ENCODE measurements at regions not wholly inside any gene's neighbourhood (a gene's known extent, or its start where the extent isn't known, plus 50 kb on each side); places are given as distances from the start of the nearest gene placed in this dataset.
A peak's percentile ranks its signal among the peaks of the same experiment; 100 is the strongest.

- ATAC-seq (peak; percentile 26), DNase-seq (ENCODE audit: low spot score) (peak; percentile 30)
- Mint-ChIP-seq H3K9me3 (peaks cover 18% of the 10 kb centered on the region), H3K36me3 (ENCODE audit: low read depth) (peaks cover 16% of the 10 kb centered on the region; the same call in 2 of the 3 replicates), H3K4me1 (peaks cover 18% of the 10 kb centered on the region), H3K4me3 (peak overlapping the region; percentile 72), H3K27me3 (ENCODE audit: insufficient read depth, low read depth, poor library complexity) (peaks cover 24% of the 10 kb centered on the region), H3K27ac (no peak overlapping the region)
- Histone ChIP-seq H3K4me3 (peak overlapping the region; percentile 52), H3K4me2 (peak overlapping the region; percentile 82), H3K4me1 (ENCODE audit: insufficient read depth) (peaks cover 16% of the 10 kb centered on the region; the same call in 1 of the 2 replicates), H3K27ac (ENCODE audit: low read depth) (no peak overlapping the region), H2AFZ (peak overlapping the region; percentile 96), H3F3A (replicated peaks; ENCODE audit: low read depth) (peaks cover 11% of the 10 kb centered on the region; the same call in 1 of the 2 replicates), H3K79me2 (replicated peaks; ENCODE audit: insufficient read depth) (no peaks in the 10 kb centered on the region), H3K9me2 (ENCODE audit: insufficient read depth) (no peaks in the 10 kb centered on the region), H3K36me3 (ENCODE audit: insufficient read depth) (no peaks in the 10 kb centered on the region), H4K20me1 (replicated peaks; ENCODE audit: insufficient read depth) (no peaks in the 10 kb centered on the region), H3K27me3 (ENCODE audit: insufficient read depth) (peaks cover 27% of the 10 kb centered on the region)
- TF ChIP-seq ZNF114 (CRISPR knock-in tag; IDR thresholded peaks at IDR 0.05) (no peak), REST (IDR thresholded peaks at IDR 0.05; ENCODE audit: unreplicated experiment) (no peak), ZNF331 (CRISPR knock-in tag; IDR thresholded peaks at IDR 0.05; ENCODE audit: low read depth) (no peak)
These were observed 107.4 kb upstream of the LARP1 start for GRCh38 chr5:154647761-154648145.

- Histone ChIP-seq H3F3A (replicated peaks; ENCODE audit: low read depth) (peaks cover 11% of the 10 kb centered on the region; the same call in 1 of the 2 replicates), H3K4me1 (ENCODE audit: insufficient read depth) (peaks cover 16% of the 10 kb centered on the region; the same call in 1 of the 2 replicates), H3K27ac (ENCODE audit: low read depth) (no peak overlapping the region), H3K4me2 (peak overlapping the region; percentile 82), H3K9me2 (ENCODE audit: insufficient read depth) (no peaks in the 10 kb centered on the region), H3K27me3 (ENCODE audit: insufficient read depth) (peaks cover 27% of the 10 kb centered on the region), H4K20me1 (replicated peaks; ENCODE audit: insufficient read depth) (no peaks in the 10 kb centered on the region), H3K4me3 (peak overlapping the region; percentile 52), H3K79me2 (replicated peaks; ENCODE audit: insufficient read depth) (no peaks in the 10 kb centered on the region), H3K36me3 (ENCODE audit: insufficient read depth) (no peaks in the 10 kb centered on the region), H2AFZ (peak overlapping the region; percentile 96)
- ATAC-seq (peak; percentile 93), DNase-seq (ENCODE audit: low spot score) (peak; percentile 88)
- Mint-ChIP-seq H3K27ac (0 out of 2 replicates have a peak overlapping the region, but pooled peaks have one; percentile 52), H3K36me3 (ENCODE audit: low read depth) (peaks cover 16% of the 10 kb centered on the region; the same call in 2 of the 3 replicates), H3K27me3 (ENCODE audit: insufficient read depth, low read depth, poor library complexity) (peaks cover 24% of the 10 kb centered on the region), H3K9me3 (peaks cover 21% of the 10 kb centered on the region), H3K4me1 (peaks cover 18% of the 10 kb centered on the region), H3K4me3 (peak overlapping the region; percentile 72)
- TF ChIP-seq EZH2 (IDR thresholded peaks at IDR 0.05; ENCODE audit: low read depth, unreplicated experiment) (no peak), NANOG (IDR thresholded peaks at IDR 0.05; ENCODE audit: borderline replicate concordance) (no peak), CREB1 (CRISPR knock-in tag; IDR thresholded peaks at IDR 0.05; ENCODE audit: low read depth) (no peak), POLR2AphosphoS5 (IDR thresholded peaks at IDR 0.05; ENCODE audit: low read depth) (no peak), REST (IDR thresholded peaks at IDR 0.05; ENCODE audit: unreplicated experiment) (no peak), STAT1 (IDR thresholded peaks at IDR 0.05; ENCODE audit: unreplicated experiment) (no peak), EZH2phosphoT487 (IDR thresholded peaks at IDR 0.05; ENCODE audit: unreplicated experiment) (no peak)
- TF ChIP-seq, protein P1, sequence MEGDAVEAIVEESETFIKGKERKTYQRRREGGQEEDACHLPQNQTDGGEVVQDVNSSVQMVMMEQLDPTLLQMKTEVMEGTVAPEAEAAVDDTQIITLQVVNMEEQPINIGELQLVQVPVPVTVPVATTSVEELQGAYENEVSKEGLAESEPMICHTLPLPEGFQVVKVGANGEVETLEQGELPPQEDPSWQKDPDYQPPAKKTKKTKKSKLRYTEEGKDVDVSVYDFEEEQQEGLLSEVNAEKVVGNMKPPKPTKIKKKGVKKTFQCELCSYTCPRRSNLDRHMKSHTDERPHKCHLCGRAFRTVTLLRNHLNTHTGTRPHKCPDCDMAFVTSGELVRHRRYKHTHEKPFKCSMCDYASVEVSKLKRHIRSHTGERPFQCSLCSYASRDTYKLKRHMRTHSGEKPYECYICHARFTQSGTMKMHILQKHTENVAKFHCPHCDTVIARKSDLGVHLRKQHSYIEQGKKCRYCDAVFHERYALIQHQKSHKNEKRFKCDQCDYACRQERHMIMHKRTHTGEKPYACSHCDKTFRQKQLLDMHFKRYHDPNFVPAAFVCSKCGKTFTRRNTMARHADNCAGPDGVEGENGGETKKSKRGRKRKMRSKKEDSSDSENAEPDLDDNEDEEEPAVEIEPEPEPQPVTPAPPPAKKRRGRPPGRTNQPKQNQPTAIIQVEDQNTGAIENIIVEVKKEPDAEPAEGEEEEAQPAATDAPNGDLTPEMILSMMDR (conservative IDR thresholded peaks at IDR 0.05; ENCODE audit: low read depth in 2 of 2), result no peak
These were observed 107.9 kb upstream of the LARP1 start for GRCh38 chr5:154647114-154647760.
